RWPE1 (cell line): ENCODE measurements at regions not wholly inside any gene's neighbourhood (a gene's known extent, or its start where the extent isn't known, plus 50 kb on each side); places are given as distances from the start of the nearest gene placed in this dataset.

Experiments used
- CTCF ChIA-PET: fragments of 350-600 bp; sonication (Branson Sonifier 250); formaldehyde crosslinking; extraction: SDS; loops from one replicate; lab custom pipeline; 2021; lab: Yijun Ruan, JAX
- POLR2A ChIA-PET: fragments of 400-600 bp; formaldehyde crosslinking; extraction: SDS; loops from one replicate; lab custom pipeline; 2020; ENCODE audit warnings: antibody characterized with exemption; ENCODE audit not compliant: low non-redundant PET; lab: Yijun Ruan, JAX
- DNase-seq: peaks from one replicate; pipeline ENCODE4 v3.0.0; 2012; ENCODE audit warnings: low spot score
- H3K27ac ChIP-seq: fragments of 450-650 bp; 2 replicates; pipeline ENCODE4 v1.5.1; 2017
- TF ChIP-seq, protein P1 (sequence below): fragments of 450-650 bp; conservative IDR thresholded peaks from 2 replicates; pipeline ENCODE4 v1.5.1; 2017; ENCODE audit warnings: low read depth, mild to moderate bottlenecking

GRCh38 chr1:88404582-88404981 is 279.5 kb upstream of the PKN2 start:
- no peak for DNase-seq
- CTCF ChIA-PET: interaction anchor here (0.5 to 0.6 kb wide), 2 partner anchors 27 to 298 kb away, joined by 3 to 4 read pairs; no protein-coding TSS in a partner anchor
- H3K27ac ChIP-seq: no peak overlapping the region
- POLR2A ChIA-PET: no interaction called here
- TF ChIP-seq, protein P1, sequence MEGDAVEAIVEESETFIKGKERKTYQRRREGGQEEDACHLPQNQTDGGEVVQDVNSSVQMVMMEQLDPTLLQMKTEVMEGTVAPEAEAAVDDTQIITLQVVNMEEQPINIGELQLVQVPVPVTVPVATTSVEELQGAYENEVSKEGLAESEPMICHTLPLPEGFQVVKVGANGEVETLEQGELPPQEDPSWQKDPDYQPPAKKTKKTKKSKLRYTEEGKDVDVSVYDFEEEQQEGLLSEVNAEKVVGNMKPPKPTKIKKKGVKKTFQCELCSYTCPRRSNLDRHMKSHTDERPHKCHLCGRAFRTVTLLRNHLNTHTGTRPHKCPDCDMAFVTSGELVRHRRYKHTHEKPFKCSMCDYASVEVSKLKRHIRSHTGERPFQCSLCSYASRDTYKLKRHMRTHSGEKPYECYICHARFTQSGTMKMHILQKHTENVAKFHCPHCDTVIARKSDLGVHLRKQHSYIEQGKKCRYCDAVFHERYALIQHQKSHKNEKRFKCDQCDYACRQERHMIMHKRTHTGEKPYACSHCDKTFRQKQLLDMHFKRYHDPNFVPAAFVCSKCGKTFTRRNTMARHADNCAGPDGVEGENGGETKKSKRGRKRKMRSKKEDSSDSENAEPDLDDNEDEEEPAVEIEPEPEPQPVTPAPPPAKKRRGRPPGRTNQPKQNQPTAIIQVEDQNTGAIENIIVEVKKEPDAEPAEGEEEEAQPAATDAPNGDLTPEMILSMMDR: no peak

GRCh38 chr1:88407248-88407647 is 276.8 kb upstream of the PKN2 start:
- no peak for DNase-seq
- ChIA-PET POLR2A (no interaction called here), CTCF (no interaction called here)
- H3K27ac ChIP-seq: no peak overlapping the region
- TF ChIP-seq, protein P1: no peak

DNA sequence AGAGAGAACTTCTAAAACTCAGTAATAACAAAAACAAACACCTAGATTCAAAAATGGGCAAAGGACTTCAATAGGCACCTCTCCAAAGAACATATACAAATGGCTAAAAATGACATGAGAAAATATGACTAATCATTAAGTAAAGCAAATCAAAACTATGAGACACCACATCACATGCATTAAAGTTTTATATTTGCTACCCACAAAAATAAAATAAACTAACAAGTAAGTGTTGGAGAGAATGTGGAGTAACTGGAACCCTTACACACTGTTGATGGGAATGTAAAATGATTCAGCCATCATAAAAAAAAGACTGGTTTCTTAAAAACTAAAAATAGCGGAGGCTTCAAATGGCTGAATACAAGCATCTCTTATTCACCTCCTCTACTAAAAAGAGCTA is 262.1 kb upstream of the PKN2 start:
- ChIA-PET POLR2A (no interaction called here), CTCF (no interaction called here)
- no peak overlapping the region for H3K27ac ChIP-seq
- TF ChIP-seq, protein P1: no peak
- no peak for DNase-seq

GRCh38 chr1:88433556-88433955 is 250.5 kb upstream of the PKN2 start:
- no peak for DNase-seq
- no peak overlapping the region for H3K27ac ChIP-seq
- TF ChIP-seq, protein P1: no peak
- POLR2A ChIA-PET: no interaction called here
- CTCF ChIA-PET: no interaction called here

DNA sequence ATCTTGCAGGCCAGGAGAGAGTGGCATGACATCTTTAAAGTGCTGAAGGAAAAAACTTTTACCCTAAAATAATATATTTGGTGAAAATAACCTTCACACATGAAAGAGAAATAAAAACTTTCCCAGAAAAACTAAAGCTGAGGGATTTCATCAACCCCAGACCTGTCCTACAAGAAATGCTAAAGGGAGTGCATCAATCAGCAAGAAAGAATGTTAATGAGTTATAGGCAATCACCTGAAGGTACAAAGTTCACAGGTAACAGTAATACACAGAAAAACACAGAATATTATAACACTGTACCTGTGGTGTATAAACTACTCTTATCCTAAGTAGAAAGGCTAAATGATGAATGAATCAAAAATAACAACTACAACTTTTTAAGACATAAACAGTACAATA is 249.2 kb upstream of the PKN2 start:
- DNase-seq: no peak
- H3K27ac ChIP-seq: no peak overlapping the region
- CTCF ChIA-PET: no interaction called here
- TF ChIP-seq, protein P1: no peak
- POLR2A ChIA-PET: no interaction called here

- ChIA-PET CTCF (no interaction called here), POLR2A (no interaction called here)
- TF ChIP-seq, protein P1: no peak
- no peak overlapping the region for H3K27ac ChIP-seq
- DNase-seq: no peak
Measured at GRCh38 chr1:88441022-88441421, 243.1 kb upstream of the PKN2 start.

GRCh38 chr1:88451856-88452255 is 232.2 kb upstream of the PKN2 start:
- DNase-seq: no peak
- H3K27ac ChIP-seq: no peak overlapping the region
- TF ChIP-seq, protein P1: no peak
- CTCF ChIA-PET: no interaction called here
- POLR2A ChIA-PET: no interaction called here
